Fibroblast of pulmonary artery (primary cell): ENCODE measurements at regions not wholly inside any gene's neighbourhood (a gene's known extent, or its start where the extent isn't known, plus 50 kb on each side); places are given as distances from the start of the nearest gene placed in this dataset.

ENCODE experiments used
- DNase-seq: peaks from one replicate; pipeline ENCODE4 v3.0.0-alpha.2; 2010; ENCODE audit warnings: low read depth
- H3K4me3 ChIP-seq: replicated peaks from 2 replicates; pipeline ENCODE4 v1.5.1; 2011; ENCODE audit warnings: low read depth, mild to moderate bottlenecking, control low read depth, low read length, moderate library complexity
- CTCF ChIP-seq: IDR thresholded peaks from 2 replicates; pipeline ENCODE4 v1.5.1; 2011; ENCODE audit warnings: mild to moderate bottlenecking, control low read depth, low read length, inconsistent platforms; ENCODE audit errors: missing control alignments

DNA sequence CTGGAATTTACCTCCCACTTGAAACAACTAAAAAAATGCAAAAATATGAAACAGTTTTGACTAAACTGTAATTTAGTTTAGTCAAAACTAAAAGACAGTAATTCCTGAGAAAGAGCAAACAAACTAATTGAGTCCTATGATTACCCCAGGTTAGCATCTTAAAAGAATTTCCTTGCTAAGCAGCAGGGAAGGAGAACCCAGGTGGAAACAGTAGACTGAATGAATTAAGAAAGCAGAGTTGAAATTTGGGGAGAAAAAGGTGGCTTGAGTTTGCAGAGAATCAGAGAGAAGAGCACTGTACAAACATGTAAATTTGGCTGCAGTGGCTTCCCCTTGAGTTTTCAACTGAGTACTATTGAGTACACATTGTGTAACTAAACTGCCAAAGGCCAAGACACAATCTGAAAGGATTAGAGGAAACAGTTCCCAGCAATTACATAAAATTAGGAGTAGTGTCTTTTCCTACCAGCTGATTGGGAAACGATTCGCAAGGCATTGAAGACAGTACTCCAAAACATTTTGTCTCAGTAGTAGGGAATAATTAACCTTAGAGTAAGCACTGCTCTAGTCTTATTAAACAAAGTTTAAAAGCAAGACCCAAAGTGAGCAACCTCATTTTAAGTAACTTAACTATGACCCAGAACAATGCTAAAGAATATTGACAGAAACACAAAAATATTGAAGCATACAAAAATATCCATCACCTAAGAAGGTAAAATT lies 820.5 kb downstream of the DACH1 start:
- no peak overlapping the region for H3K4me3 ChIP-seq
- TF ChIP-seq CTCF = no peak
- DNase-seq = no peak

- no peak for TF ChIP-seq CTCF
- no peak for DNase-seq
- H3K4me3 ChIP-seq = no peak overlapping the region
Measured at GRCh38 chr13:71045101-71045500, 821.9 kb downstream of the DACH1 start.

GRCh38 chr13:71039440-71039839 lies 827.6 kb downstream of the DACH1 start:
- no peak overlapping the region for H3K4me3 ChIP-seq
- TF ChIP-seq CTCF = no peak
- no peak for DNase-seq

DNA sequence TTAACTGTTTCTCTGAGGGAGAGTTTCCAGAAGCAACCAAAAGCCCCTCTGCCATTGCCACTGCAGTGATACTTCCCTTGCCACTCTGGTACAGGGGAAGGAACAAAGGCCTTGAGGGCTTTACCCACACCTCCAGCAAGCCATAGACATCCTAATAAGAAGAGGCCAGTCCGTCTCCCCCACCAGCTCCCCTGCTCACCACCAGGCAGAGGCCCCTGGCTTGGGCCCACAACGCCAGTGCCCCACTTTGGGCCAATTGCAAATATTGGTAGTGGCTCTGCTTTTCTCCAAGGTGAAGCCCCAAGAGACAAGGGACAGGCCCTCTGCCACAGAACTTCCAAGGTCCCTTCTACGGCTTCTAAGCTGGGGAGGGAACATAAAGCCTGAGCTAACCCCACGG lies 833.0 kb downstream of the DACH1 start:
- DNase-seq = no peak
- no peak for TF ChIP-seq CTCF
- H3K4me3 ChIP-seq = no peak overlapping the region

DNA sequence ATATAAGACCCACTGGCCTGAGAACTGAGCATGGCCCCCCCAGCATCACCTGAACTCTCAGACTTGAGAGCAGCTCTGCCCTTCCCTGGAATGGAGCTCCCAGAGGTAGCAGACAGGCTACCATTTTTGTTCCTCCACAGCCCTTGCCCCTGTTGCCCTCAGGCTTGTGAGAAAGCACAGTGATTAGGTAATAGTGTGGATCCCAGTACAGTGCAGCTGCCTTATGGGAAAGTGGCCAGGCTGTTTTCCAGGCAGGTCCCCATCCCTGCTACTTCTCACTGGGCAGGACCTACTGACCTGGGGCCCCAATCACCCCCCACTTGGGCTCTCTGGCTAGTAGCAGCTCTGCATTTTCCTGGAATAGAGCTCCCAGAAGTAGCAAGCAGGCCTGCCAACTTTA lies 834.0 kb downstream of the DACH1 start:
- H3K4me3 ChIP-seq = no peak overlapping the region
- no peak for TF ChIP-seq CTCF

GRCh38 chr13:71030784-71031183 lies 836.2 kb downstream of the DACH1 start:
- H3K4me3 ChIP-seq = no peak overlapping the region
- no peak for TF ChIP-seq CTCF
- no peak for DNase-seq

More for the DNA sequence above, 834.0 kb downstream of the DACH1 start:
- no peak for DNase-seq

DNA sequence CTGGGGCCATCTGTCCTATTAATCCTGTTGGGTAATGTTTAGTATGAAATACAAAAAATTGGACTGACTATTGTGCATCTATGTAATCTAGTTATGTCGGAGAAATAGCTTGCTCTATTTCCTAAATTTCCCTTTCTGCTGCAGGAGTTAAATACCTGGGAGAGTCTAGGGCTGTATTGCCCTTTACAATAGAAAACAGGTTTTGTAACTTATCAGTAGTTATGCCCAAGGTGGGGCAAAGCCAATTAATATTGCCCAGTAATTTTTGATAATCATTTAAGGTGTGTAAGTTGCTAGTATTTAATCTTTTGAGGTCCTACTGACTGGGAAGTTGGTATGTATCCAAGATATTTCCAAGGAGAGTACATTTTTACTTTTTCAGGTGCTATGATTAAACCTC lies 838.1 kb downstream of the DACH1 start:
- TF ChIP-seq CTCF = no peak
- no peak for DNase-seq
- no peak overlapping the region for H3K4me3 ChIP-seq
